Body of pancreas (tissue), 4 donors: ENCODE measurements at regions not wholly inside any gene's neighbourhood (a gene's known extent, or its start where the extent isn't known, plus 50 kb on each side); places are given as distances from the start of the nearest gene placed in this dataset.

Experiments
- CTCF ChIP-seq, 7 experiments: fragments of 450-650 bp in 4 of 7; fragments of 200-600 bp in 3 of 7; sonication (generic) in 3 of 7; IDR thresholded peaks; one replicate each; pipeline ENCODE4 v1.5.1; 2016 to 2019; ENCODE audit warnings: antibody characterized with exemption in 7 of 7
- POLR2A ChIP-seq, 3 donors: fragments of 450-650 bp; IDR thresholded peaks; one replicate each; pipeline ENCODE4 v1.6.1; 2016; ENCODE audit warnings: antibody characterized with exemption in 3 of 3, mild to moderate bottlenecking in 2 of 3

GRCh38 chr3:76051145-76051544 lies 265.8 kb upstream of the ZNF717 start:
- no peak for TF ChIP-seq CTCF (IDR thresholded peaks at IDR 0.05)
- TF ChIP-seq POLR2A (IDR thresholded peaks at IDR 0.05) = no peak
